ENCODE measurements at regions not wholly inside any gene's neighbourhood (a gene's known extent, or its start where the extent isn't known, plus 50 kb on each side); places are given as distances from the start of the nearest gene placed in this dataset.
"Not testable (repeated sequence)": the region's sequence is repeated elsewhere in the genome, so short reads cannot be mapped to it uniquely, and the experiment has no call there.

- DNase-seq (ENCODE audit: low spot score), result no peak
Observed at GRCh38 chr7:131081308-131081707, 246.4 kb upstream of the MKLN1 start.

GRCh38 chr7:131083781-131084180 is 243.9 kb upstream of the MKLN1 start:
- DNase-seq (ENCODE audit: low spot score), result no peak

DNA sequence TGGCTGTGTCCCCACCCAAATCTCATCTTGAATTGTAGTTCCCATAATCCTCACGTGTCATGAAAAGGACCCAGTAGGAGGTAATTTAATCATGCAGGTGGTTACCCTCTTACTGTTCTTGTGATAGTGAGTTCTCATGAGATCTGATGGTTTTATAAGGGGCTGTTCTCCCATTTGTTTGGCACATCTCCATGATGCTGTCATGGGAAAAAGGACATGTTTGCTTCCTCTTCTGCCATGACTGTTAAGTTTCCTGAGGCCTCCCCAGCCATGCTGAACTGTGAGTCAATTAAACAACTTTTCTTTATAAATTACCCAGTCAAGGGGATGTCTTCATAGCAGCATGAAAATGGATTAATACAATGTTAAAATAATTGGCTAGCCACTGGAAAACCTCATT is 243.3 kb upstream of the MKLN1 start:
- DNase-seq (ENCODE audit: low spot score), result not testable (repeated sequence)

GRCh38 chr7:131087756-131088658 is 239.7 kb upstream of the MKLN1 start:
- no peak for DNase-seq (ENCODE audit: low spot score)

- no peak for DNase-seq (ENCODE audit: low spot score)
Observed at GRCh38 chr7:131090188-131090587, 237.5 kb upstream of the MKLN1 start.

DNA sequence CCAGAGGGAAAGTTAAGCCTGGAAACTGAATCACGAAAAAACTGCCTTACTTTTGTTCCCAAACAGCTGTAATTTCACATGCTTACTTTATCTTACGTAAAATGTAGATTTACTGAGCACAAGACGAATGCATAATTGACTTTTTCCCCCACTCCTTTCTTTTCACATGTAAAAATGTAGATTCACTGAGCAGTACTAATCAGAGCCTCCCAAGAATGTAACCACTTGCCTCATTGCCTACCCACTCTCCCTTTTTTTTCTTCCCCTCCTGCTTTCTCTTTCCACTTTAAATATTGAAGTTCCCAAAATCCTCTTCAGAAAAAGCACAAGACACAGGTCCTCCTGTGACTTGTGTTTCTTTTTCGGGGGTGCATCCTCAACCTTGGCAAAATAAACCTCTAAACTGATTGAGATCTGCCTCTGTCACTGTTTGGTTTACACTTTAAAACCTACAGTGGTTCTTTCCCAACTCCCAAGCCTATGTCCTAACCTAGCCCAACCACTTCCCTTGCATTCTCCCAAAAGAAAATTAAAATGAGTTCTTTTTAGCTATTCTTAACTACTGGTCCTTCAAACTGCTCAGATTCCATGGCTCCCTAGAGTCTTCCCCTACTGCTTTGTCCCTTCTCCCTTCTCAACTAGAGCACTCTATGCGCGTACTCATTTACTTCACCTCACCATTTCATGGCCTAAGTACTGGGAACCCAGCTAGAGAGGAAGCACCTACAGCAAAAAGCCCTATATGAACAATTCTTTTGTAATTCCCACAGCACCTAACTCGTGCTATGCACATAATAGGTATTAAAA is 236.6 kb upstream of the MKLN1 start:
- DNase-seq (ENCODE audit: low spot score), result no peak

- DNase-seq (ENCODE audit: low spot score), result no peak
Observed at GRCh38 chr7:131094685-131095084, 233.0 kb upstream of the MKLN1 start.

DNA sequence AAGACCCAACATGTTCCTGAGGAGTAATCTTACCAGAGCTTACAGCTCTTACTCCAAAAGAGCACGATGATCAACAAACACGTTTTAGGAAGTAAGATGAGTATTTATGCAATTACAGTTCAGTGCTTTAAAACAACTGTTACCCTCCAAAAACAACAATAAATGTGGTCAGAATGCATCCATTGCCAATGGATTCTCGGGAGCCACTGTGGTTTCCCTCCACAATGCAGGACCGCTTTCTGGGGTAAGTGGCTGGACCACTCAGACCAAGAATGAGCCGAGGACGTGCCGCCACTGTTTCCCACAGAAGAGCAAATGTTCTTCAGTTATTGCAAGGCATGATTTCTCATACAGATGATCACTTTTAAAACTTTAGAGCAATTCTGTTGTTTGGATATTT is 232.3 kb upstream of the MKLN1 start:
- no peak for DNase-seq (ENCODE audit: low spot score)

- DNase-seq (ENCODE audit: low spot score), result no peak
Observed at GRCh38 chr7:131096267-131096927, 231.3 kb upstream of the MKLN1 start.

DNA sequence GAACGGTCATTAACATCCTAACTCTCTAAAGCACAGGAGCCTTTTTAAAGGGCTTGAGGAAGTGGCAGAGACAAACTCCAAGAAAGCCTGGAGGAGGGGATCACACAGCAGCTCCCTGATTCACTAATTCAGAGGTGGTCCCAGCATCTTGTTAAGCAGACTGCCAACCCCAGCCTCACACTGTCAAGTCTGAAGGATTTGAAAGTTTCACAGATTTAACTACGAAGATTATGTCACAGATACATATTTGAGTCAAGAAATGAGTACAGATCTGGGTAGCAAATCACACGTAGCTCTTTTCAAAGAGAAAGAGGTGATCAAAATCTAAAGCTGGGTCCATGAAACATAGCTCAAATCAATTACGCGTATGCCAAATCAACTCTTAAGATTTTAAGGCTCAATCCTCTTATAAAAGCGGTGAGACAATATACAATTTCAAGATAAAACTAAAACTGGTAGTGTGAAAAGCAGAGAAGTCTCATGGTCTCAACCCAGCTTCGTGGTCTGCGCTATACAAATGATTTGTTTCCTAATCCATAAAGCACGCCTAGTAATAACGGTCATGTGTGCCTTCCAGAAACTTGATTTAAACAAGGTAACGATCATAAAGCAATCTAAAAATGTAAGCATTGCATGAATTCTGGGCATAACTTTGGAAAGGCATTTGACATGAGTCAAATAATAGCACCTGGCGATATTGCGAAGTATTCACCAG is 229.9 kb upstream of the MKLN1 start:
- DNase-seq (ENCODE audit: low spot score), result no peak

GRCh38 chr7:131098527-131098926 is 229.1 kb upstream of the MKLN1 start:
- no peak for DNase-seq (ENCODE audit: low spot score)

GRCh38 chr7:131100357-131101054 is 227.2 kb upstream of the MKLN1 start:
- DNase-seq (ENCODE audit: low spot score), result no peak

DNA sequence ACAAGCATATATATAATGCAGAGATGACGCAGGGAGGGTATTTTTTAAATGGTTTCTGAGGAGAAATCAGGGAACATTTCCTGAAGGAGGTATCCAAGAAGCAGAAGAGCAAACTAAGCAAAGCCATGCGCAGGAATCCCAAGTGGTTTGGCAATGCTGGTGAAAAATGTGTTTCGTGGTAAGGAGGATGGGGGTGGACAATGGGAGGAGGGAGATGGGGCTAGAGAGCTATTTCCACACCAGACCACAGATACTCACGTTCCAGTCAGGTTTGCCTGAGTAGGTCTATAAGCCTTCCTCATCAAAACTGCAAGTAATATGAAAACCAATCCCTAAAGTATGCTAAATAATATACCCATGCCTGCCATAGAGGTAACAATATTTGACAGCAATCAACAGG is 223.7 kb upstream of the MKLN1 start:
- no peak for DNase-seq (ENCODE audit: low spot score)

- no peak for DNase-seq (ENCODE audit: low spot score)
Observed at GRCh38 chr7:131104596-131105293, 222.9 kb upstream of the MKLN1 start.

DNA sequence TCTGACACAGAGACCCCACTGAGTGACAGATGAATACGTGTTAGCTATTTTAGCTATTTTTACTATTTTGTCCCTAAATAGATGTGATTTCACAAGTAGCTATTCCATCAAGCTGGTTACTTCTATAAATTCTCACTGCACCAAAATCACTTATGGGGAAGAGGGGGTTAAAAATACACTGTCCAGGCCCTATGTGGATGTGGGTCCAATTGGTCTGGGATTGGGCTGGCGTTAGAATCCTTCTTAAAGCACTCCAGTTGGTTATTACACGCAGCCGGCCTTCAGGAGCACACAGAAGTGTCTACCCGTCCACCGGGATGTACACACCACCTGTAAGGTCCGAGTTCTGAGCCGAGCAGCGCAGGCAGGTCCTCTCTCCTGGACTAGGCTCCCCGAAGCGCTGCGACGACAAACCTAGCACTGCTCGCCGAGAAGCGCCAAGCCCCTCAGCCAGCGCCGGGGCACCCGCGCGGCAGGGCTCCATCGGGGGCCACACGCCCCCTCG is 222.3 kb upstream of the MKLN1 start:
- DNase-seq (ENCODE audit: low spot score), result peak; percentile 36

GRCh38 chr7:131105799-131106680 is 221.6 kb upstream of the MKLN1 start:
- peak; percentile 73 for DNase-seq (ENCODE audit: low spot score)

DNA sequence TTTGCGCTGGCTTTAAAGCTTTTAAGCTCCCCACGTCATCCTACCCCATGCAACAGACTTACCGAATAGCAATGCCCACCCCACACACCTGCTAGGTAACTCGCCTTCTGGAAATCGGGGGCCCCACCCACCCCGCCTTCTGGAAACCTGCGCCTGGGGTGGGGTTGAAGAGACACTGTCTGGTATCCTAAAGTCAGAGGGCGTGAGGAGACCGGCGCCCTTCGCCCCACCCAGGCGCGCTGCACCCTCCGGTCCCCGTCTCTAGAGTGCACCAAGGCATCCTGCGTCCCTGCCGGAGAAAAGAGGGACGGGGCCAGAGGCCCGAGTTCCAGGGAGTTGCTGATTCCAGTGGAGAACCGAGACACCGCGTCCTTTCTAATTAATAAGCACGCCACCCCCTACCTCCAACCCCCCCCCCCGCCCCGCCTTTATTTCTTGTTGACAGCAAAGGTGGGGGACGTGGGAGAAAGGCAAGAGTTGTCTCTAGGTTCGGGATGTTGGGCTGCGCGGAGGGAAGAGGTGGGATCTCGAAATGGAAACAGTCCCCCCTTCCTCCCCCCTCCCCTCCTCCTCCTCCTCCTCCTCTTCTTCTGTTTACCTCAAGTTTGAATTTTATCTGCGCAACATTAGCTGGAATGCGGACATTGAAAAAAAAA is 220.9 kb upstream of the MKLN1 start:
- DNase-seq (ENCODE audit: low spot score), result peak; percentile 43

GRCh38 chr7:131107337-131108211 is 220.1 kb upstream of the MKLN1 start:
- DNase-seq (ENCODE audit: low spot score), result peak; percentile 87

All from mucosa of gallbladder (tissue), 1 donor.